Loucy (cell line): ENCODE measurements at regions not wholly inside any gene's neighbourhood (a gene's known extent, or its start where the extent isn't known, plus 50 kb on each side); places are given as distances from the start of the nearest gene placed in this dataset.

Experiments
- H2AFZ ChIP-seq: fragments of 200-600 bp; sonication (generic); 2 replicates; pipeline ENCODE4 v1.6.0; 2016; ENCODE audit warnings: antibody characterized with exemption, mild to moderate bottlenecking, low read length, moderate library complexity
- H3F3A ChIP-seq: fragments of 200-600 bp; 2 replicates; pipeline ENCODE4 v1.6.0; 2016; ENCODE audit warnings: antibody characterized with exemption, low read depth, mild to moderate bottlenecking
- H3K27me3 ChIP-seq: fragments of 200-600 bp; sonication (generic); 2 replicates; pipeline ENCODE4 v1.6.1; 2014; ENCODE audit warnings: low read length, mild to moderate bottlenecking; ENCODE audit not compliant: insufficient read depth, poor library complexity, severe bottlenecking
- H3K36me3 ChIP-seq: fragments of 200-600 bp; sonication (generic); 2 replicates; pipeline ENCODE4 v1.6.1; 2016; ENCODE audit warnings: low read length; ENCODE audit not compliant: insufficient read depth
- H3K4me1 ChIP-seq: fragments of 200-600 bp; sonication (generic); 2 replicates; pipeline ENCODE4 v1.5.1; 2014; ENCODE audit warnings: low read length, mild to moderate bottlenecking; ENCODE audit not compliant: insufficient read depth, poor library complexity, severe bottlenecking
- H3K4me2 ChIP-seq: fragments of 200-600 bp; sonication (generic); 2 replicates; pipeline ENCODE4 v1.6.0; 2014; ENCODE audit warnings: antibody characterized with exemption, low read length, low read depth, mild to moderate bottlenecking; ENCODE audit not compliant: poor library complexity, severe bottlenecking
- H3K4me3 ChIP-seq: fragments of 200-600 bp; sonication (generic); 2 replicates; pipeline ENCODE4 v1.5.1; 2014; ENCODE audit warnings: low read length, mild to moderate bottlenecking, mixed read lengths; ENCODE audit not compliant: poor library complexity, severe bottlenecking
- H3K79me2 ChIP-seq: fragments of 200-600 bp; sonication (generic); 2 replicates; pipeline ENCODE4 v1.6.1; 2014; ENCODE audit warnings: low read length; ENCODE audit not compliant: insufficient read depth
- H3K9ac ChIP-seq: fragments of 200-600 bp; sonication (generic); 2 replicates; pipeline ENCODE4 v1.6.0; 2014; ENCODE audit warnings: mild to moderate bottlenecking, low read depth, low read length, moderate library complexity; ENCODE audit not compliant: poor library complexity, severe bottlenecking
- H3K9me2 ChIP-seq: fragments of 200-600 bp; sonication (generic); replicated peaks from 2 replicates; pipeline ENCODE4 v1.6.1; 2016; ENCODE audit warnings: low read depth, low read length, mixed read lengths
- H3K9me3 ChIP-seq: fragments of 200-600 bp; sonication (generic); 2 replicates; pipeline ENCODE4 v1.6.1; 2014; ENCODE audit warnings: mild to moderate bottlenecking, antibody characterized with exemption, low read length, low read depth; ENCODE audit not compliant: insufficient read depth
- H4K20me1 ChIP-seq: fragments of 200-600 bp; sonication (generic); 2 replicates; pipeline ENCODE4 v1.6.0; 2014; ENCODE audit warnings: antibody characterized with exemption, low read length, mild to moderate bottlenecking; ENCODE audit not compliant: insufficient read depth, poor library complexity, severe bottlenecking
- EZH2phosphoT487 ChIP-seq: fragments of 200-600 bp; IDR thresholded peaks from 2 replicates; pipeline ENCODE4 v1.6.1; 2018; ENCODE audit warnings: antibody characterized with exemption, mild to moderate bottlenecking, moderate library complexity, borderline replicate concordance
- TF ChIP-seq, protein P1 (sequence below): fragments of 200-600 bp; sonication (generic); conservative IDR thresholded peaks from 2 replicates; pipeline ENCODE4 v1.5.1; 2014; ENCODE audit warnings: mild to moderate bottlenecking, antibody characterized with exemption, low read length

DNA sequence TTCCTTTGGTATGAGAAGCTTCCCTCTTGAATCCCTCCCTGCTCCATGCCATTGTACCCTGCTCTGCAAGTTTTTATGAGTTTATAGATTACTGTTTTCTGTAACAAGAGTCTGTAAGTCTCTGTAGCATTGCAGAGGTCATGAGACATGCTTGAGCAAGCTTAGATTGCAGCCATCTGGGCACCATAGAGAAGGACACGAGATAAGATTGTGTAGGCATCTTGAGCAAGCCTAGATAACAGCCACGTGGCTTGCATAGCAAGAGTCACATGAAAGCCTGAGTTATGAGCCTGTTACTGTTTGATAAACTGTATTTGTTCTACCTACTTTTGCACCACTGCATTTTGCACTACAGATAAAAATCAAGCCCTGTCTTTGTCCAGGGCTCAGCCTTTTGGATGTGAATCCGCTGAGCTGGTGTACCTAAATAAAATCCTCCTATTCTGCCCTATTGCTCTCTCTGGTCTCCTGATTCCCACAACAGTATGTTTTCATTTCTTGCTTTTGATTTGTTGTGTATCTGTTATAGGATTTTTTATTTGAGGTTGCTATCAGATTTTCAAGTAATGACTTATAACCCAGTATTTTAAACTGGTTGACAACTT, 127.4 kb upstream of the ANKRD50 start:
- no peak for TF ChIP-seq EZH2phosphoT487
- TF ChIP-seq, protein P1, sequence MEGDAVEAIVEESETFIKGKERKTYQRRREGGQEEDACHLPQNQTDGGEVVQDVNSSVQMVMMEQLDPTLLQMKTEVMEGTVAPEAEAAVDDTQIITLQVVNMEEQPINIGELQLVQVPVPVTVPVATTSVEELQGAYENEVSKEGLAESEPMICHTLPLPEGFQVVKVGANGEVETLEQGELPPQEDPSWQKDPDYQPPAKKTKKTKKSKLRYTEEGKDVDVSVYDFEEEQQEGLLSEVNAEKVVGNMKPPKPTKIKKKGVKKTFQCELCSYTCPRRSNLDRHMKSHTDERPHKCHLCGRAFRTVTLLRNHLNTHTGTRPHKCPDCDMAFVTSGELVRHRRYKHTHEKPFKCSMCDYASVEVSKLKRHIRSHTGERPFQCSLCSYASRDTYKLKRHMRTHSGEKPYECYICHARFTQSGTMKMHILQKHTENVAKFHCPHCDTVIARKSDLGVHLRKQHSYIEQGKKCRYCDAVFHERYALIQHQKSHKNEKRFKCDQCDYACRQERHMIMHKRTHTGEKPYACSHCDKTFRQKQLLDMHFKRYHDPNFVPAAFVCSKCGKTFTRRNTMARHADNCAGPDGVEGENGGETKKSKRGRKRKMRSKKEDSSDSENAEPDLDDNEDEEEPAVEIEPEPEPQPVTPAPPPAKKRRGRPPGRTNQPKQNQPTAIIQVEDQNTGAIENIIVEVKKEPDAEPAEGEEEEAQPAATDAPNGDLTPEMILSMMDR, result no peak
- no peak overlapping the region for H3K9ac ChIP-seq
- H3K27me3 ChIP-seq, result no peaks in the 10 kb centered on the region
- H3K36me3 ChIP-seq, result no peaks in the 10 kb centered on the region
- H3F3A ChIP-seq, result no peaks in the 10 kb centered on the region
- no peak overlapping the region for H3K4me2 ChIP-seq
- H3K79me2 ChIP-seq, result no peaks in the 10 kb centered on the region
- H3K4me1 ChIP-seq, result no peaks in the 10 kb centered on the region
- H3K4me3 ChIP-seq, result no peak overlapping the region
- H3K9me3 ChIP-seq, result 0 out of 2 replicates have a peak, but pooled peaks cover 7% of the 10 kb centered on the region
- H3K9me2 ChIP-seq, result no peaks in the 10 kb centered on the region
- H4K20me1 ChIP-seq, result no peaks in the 10 kb centered on the region
- no peak overlapping the region for H2AFZ ChIP-seq

- Histone ChIP-seq H3K9me2 (no peaks in the 10 kb centered on the region), H3K9ac (no peak overlapping the region), H3K4me3 (no peak overlapping the region), H3K4me1 (no peaks in the 10 kb centered on the region), H3F3A (no peaks in the 10 kb centered on the region), H3K9me3 (no peaks in the 10 kb centered on the region), H2AFZ (no peak overlapping the region), H4K20me1 (no peaks in the 10 kb centered on the region), H3K36me3 (no peaks in the 10 kb centered on the region), H3K4me2 (no peak overlapping the region), H3K79me2 (no peaks in the 10 kb centered on the region), H3K27me3 (no peaks in the 10 kb centered on the region)
- TF ChIP-seq EZH2phosphoT487, result no peak
- TF ChIP-seq, protein P1, result no peak
These were observed 121.4 kb upstream of the ANKRD50 start for GRCh38 chr4:124833831-124834505.

DNA sequence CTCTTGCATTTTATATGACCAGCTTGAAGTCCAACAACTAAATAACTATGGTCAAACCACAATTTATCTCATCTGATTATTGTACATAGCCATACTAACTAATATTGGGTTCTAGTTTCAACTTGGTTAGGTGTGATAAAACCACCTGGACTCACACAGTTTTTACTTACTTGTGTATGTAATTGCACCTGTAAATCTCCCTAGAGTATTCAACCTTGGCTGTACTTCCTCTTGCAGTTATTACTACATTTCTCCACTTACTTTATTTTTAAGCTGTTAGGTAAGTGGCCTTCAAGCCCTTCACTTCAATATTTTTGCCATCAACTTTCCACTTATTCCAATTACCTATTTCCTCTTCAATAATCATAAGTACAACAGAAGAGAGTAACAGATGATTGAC, 115.8 kb upstream of the ANKRD50 start:
- Histone ChIP-seq H3K4me1 (no peaks in the 10 kb centered on the region), H4K20me1 (no peaks in the 10 kb centered on the region), H3K9me2 (no peaks in the 10 kb centered on the region), H3K27me3 (no peaks in the 10 kb centered on the region), H3K4me2 (no peak overlapping the region), H3K4me3 (no peak overlapping the region), H3K79me2 (no peaks in the 10 kb centered on the region), H3K9me3 (no peaks in the 10 kb centered on the region), H3K9ac (no peak overlapping the region), H3K36me3 (no peaks in the 10 kb centered on the region), H2AFZ (no peak overlapping the region), H3F3A (no peaks in the 10 kb centered on the region)
- no peak for TF ChIP-seq EZH2phosphoT487
- TF ChIP-seq, protein P1, result no peak
